NCI-H2227 (cell line): ENCODE measurements at regions not wholly inside any gene's neighbourhood (a gene's known extent, or its start where the extent isn't known, plus 50 kb on each side); places are given as distances from the start of the nearest gene placed in this dataset.
A peak's percentile ranks its signal among the peaks of the same experiment; 100 is the strongest.
"Not testable (repeated sequence)": the region's sequence is repeated elsewhere in the genome, so short reads cannot be mapped to it uniquely, and the experiment has no call there.

Experiments
- DNase-seq: peaks from one replicate; lab custom pipeline; 2025; ENCODE audit not compliant: unreplicated experiment; lab: John Stamatoyannopoulos, UW

- DNase-seq = no peak
Measured at GRCh38 chr13:110809871-110810486, 96.5 kb downstream of the ING1 start.

- no peak for DNase-seq
Measured at GRCh38 chr13:110811008-110811720, 97.7 kb downstream of the ING1 start.

GRCh38 chr13:110811771-110812120 is 98.2 kb downstream of the ING1 start:
- no peak for DNase-seq

GRCh38 chr13:110812121-110812868 is 98.8 kb downstream of the ING1 start:
- no peak for DNase-seq

- no peak for DNase-seq
Measured at GRCh38 chr13:110812869-110813645, 99.6 kb downstream of the ING1 start.

- no peak for DNase-seq
Measured at GRCh38 chr13:110813646-110814624, 100.4 kb downstream of the ING1 start.

GRCh38 chr13:110815471-110816204 is 99.2 kb downstream of the ANKRD10 start:
- DNase-seq = no peak

GRCh38 chr13:110816500-110816899 is 98.4 kb downstream of the ANKRD10 start:
- DNase-seq = no peak

GRCh38 chr13:110817143-110817542 is 97.7 kb downstream of the ANKRD10 start:
- no peak for DNase-seq

GRCh38 chr13:110818747-110819146 is 96.1 kb downstream of the ANKRD10 start:
- DNase-seq = no peak

- DNase-seq = peak; percentile 29
Measured at GRCh38 chr13:110819203-110820014, 95.5 kb downstream of the ANKRD10 start.

- peak; percentile 13 for DNase-seq
Measured at GRCh38 chr13:110820322-110820721, 94.5 kb downstream of the ANKRD10 start.

- DNase-seq = not testable (repeated sequence)
Measured at GRCh38 chr13:110821837-110822668, 92.8 kb downstream of the ANKRD10 start.

- DNase-seq = no peak
Measured at GRCh38 chr13:110822669-110822945, 92.3 kb downstream of the ANKRD10 start.

GRCh38 chr13:110824702-110825300 is 90.1 kb downstream of the ANKRD10 start:
- DNase-seq = no peak

- DNase-seq = no peak
Measured at GRCh38 chr13:110825516-110825915, 89.4 kb downstream of the ANKRD10 start.

GRCh38 chr13:110826101-110826500 is 88.8 kb downstream of the ANKRD10 start:
- no peak for DNase-seq
